Chondrocyte (in vitro differentiated cells): ENCODE measurements at regions not wholly inside any gene's neighbourhood (a gene's known extent, or its start where the extent isn't known, plus 50 kb on each side); places are given as distances from the start of the nearest gene placed in this dataset.

Source experiments
- DNase-seq: peaks from one replicate; pipeline ENCODE4 v3.0.0; 2021; ENCODE audit warnings: mixed read lengths, low spot score
- H3K27ac Mint-ChIP-seq: one replicate; pipeline ENCODE4 v1.8.0; 2021; ENCODE audit warnings: mild to moderate bottlenecking, moderate library complexity, mixed read lengths; ENCODE audit not compliant: unreplicated experiment
- H3K27me3 Mint-ChIP-seq: 2 replicates; pipeline ENCODE4 v1.8.0; 2021; ENCODE audit warnings: low read depth, mixed read lengths
- H3K36me3 Mint-ChIP-seq: 2 replicates; pipeline ENCODE4 v1.8.0; 2021; ENCODE audit warnings: low read depth, mixed read lengths
- H3K4me1 Mint-ChIP-seq: 2 replicates; pipeline ENCODE4 v1.8.0; 2021; ENCODE audit warnings: low read depth, mild to moderate bottlenecking, mixed read lengths
- H3K4me3 Mint-ChIP-seq: one replicate; pipeline ENCODE4 v1.8.0; 2021; ENCODE audit warnings: mild to moderate bottlenecking, moderate library complexity, mixed read lengths; ENCODE audit not compliant: unreplicated experiment
- H3K9me3 Mint-ChIP-seq: 2 replicates; pipeline ENCODE4 v1.8.0; 2021; ENCODE audit warnings: low read depth, mixed read lengths
- CTCF ChIP-seq: fragments of 200-600 bp; sonication (generic); IDR thresholded peaks from 2 replicates; pipeline ENCODE4 v1.5.0; 2021; ENCODE audit warnings: antibody characterized with exemption, mild to moderate bottlenecking, moderate library complexity

- H3K27me3 Mint-ChIP-seq, result no peaks in the 10 kb centered on the region
- H3K36me3 Mint-ChIP-seq, result no peaks in the 10 kb centered on the region
- H3K9me3 Mint-ChIP-seq, result peaks cover 2% of the 10 kb centered on the region
- H3K27ac Mint-ChIP-seq, result peak overlapping the region; percentile 97
- peaks cover 48% of the 10 kb centered on the region for H3K4me1 Mint-ChIP-seq
- no peak overlapping the region for H3K4me3 Mint-ChIP-seq
- no peak for DNase-seq
- no peak for TF ChIP-seq CTCF
These were observed 100.8 kb downstream of the OR2B2 start for GRCh38 chr6:27811451-27811772.

- TF ChIP-seq CTCF, result no peak
- peaks cover 49% of the 10 kb centered on the region for H3K4me1 Mint-ChIP-seq
- H3K4me3 Mint-ChIP-seq, result peak overlapping the region; percentile 89
- peaks cover 2% of the 10 kb centered on the region for H3K9me3 Mint-ChIP-seq
- no peaks in the 10 kb centered on the region for H3K27me3 Mint-ChIP-seq
- H3K36me3 Mint-ChIP-seq, result no peaks in the 10 kb centered on the region
- H3K27ac Mint-ChIP-seq, result peak overlapping the region; percentile 97
- DNase-seq, result no peak
These were observed 101.3 kb downstream of the OR2B2 start for GRCh38 chr6:27810768-27811450.

- peaks cover 47% of the 10 kb centered on the region for H3K4me1 Mint-ChIP-seq
- peak; percentile 64 for TF ChIP-seq CTCF
These were observed 102.0 kb downstream of the OR2B2 start for GRCh38 chr6:27809939-27810767.

GRCh38 chr6:27809067-27809938, 102.9 kb downstream of the OR2B2 start:
- TF ChIP-seq CTCF, result no peak
- no peak for DNase-seq
- Mint-ChIP-seq H3K4me1 (peaks cover 42% of the 10 kb centered on the region), H3K9me3 (no peaks in the 10 kb centered on the region), H3K27me3 (no peaks in the 10 kb centered on the region), H3K36me3 (no peaks in the 10 kb centered on the region), H3K27ac (peak overlapping the region; percentile 97), H3K4me3 (peak overlapping the region; percentile 89)

More at GRCh38 chr6:27809939-27810767, 102.0 kb downstream of the OR2B2 start:
- Mint-ChIP-seq H3K4me3 (peak overlapping the region; percentile 89), H3K36me3 (no peaks in the 10 kb centered on the region), H3K9me3 (peaks cover 2% of the 10 kb centered on the region), H3K27me3 (no peaks in the 10 kb centered on the region), H3K27ac (peak overlapping the region; percentile 97)
- DNase-seq, result no peak
